ENCODE measurements at regions not wholly inside any gene's neighbourhood (a gene's known extent, or its start where the extent isn't known, plus 50 kb on each side); places are given as distances from the start of the nearest gene placed in this dataset.

DNA sequence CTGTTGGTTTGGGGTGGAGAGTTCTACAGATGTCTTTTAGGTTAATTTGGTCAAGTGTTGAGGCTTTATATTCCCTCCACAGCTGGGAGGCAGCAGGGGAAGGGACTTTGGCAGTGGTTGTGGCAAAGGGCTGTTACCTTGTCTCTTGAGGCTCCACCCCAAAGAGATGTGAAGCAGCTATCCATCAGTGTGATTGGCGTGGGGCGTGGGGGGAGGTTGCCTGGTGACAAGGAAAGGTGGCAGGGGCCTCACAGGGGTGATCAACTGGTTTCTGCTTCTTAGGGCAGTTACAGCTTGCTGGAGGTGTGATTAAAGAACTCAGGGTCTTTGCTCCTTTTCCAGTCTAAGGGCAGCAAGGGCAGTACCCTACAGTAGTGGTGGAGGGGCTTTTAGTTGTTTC lies 59.3 kb downstream of the FANCF start:
- TF ChIP-seq CTCF (IDR thresholded peaks at IDR 0.05) (no peak), POLR2A (IDR thresholded peaks at IDR 0.05) (no peak)

Measured in body of pancreas (tissue), 4 donors.